Keratinocyte (primary cell): ENCODE measurements at regions not wholly inside any gene's neighbourhood (a gene's known extent, or its start where the extent isn't known, plus 50 kb on each side); places are given as distances from the start of the nearest gene placed in this dataset.

Experiments
- DNase-seq: peaks from one replicate; pipeline ENCODE4 v3.0.0-alpha.2; 2011; ENCODE audit warnings: low read depth, missing footprints, low spot score
- FAIRE-seq: peaks from 2 replicates; lab custom pipeline; 2011; peaks lifted over from hg19 to GRCh38; lab: Jason Lieb, UNC
- H2AFZ ChIP-seq: 2 replicates; pipeline ENCODE4 v1.6.0; 2012; ENCODE audit warnings: low read length, control low read depth, inconsistent platforms; ENCODE audit not compliant: control insufficient read depth
- H3K27ac ChIP-seq: 2 replicates; pipeline ENCODE4 v1.5.1; 2011; ENCODE audit warnings: low read length; ENCODE audit not compliant: control insufficient read depth, insufficient read depth
- H3K27me3 ChIP-seq: 3 replicates; pipeline ENCODE4 v1.6.0; 2011; ENCODE audit warnings: low read length; ENCODE audit not compliant: control insufficient read depth, insufficient read depth; ENCODE audit errors: extremely low read depth
- H3K36me3 ChIP-seq, 2 experiments: 2 replicates in 1 of 2; 3 replicates in 1 of 2; pipeline ENCODE4 v1.5.1; 2011; ENCODE audit warnings: low read length in 2 of 2, mild to moderate bottlenecking in 1 of 2; ENCODE audit not compliant: control insufficient read depth in 2 of 2, insufficient read depth in 2 of 2; ENCODE audit errors: extremely low read depth in 1 of 2
- H3K4me1 ChIP-seq: 3 replicates; pipeline ENCODE4 v1.5.1; 2011; ENCODE audit warnings: low read length; ENCODE audit not compliant: control insufficient read depth, insufficient read depth; ENCODE audit errors: extremely low read depth
- H3K4me2 ChIP-seq: 3 replicates; pipeline ENCODE4 v1.6.0; 2011; ENCODE audit warnings: low read depth, low read length; ENCODE audit not compliant: control insufficient read depth, insufficient read depth; ENCODE audit errors: extremely low read depth
- H3K4me3 ChIP-seq, 3 experiments: fragments of 200-600 bp in 1 of 3; sonication (generic) in 1 of 3; 2 replicates in 2 of 3; 3 replicates in 1 of 3; pipeline ENCODE4 v1.5.1; 2011 to 2016; ENCODE audit warnings: low read length in 3 of 3, mild to moderate bottlenecking in 3 of 3, control low read depth in 2 of 3, inconsistent platforms in 1 of 3, low read depth in 1 of 3, mixed read lengths in 1 of 3, mixed run types in 1 of 3, moderate library complexity in 1 of 3; ENCODE audit not compliant: control insufficient read depth in 2 of 3, insufficient read depth in 2 of 3; ENCODE audit errors: extremely low read depth in 1 of 3
- H3K79me2 ChIP-seq: 2 replicates; pipeline ENCODE4 v1.6.0; 2012; ENCODE audit warnings: low read length; ENCODE audit not compliant: control insufficient read depth, insufficient read depth
- H3K9ac ChIP-seq: 3 replicates; pipeline ENCODE4 v1.6.0; 2011; ENCODE audit warnings: low read length; ENCODE audit not compliant: control insufficient read depth, insufficient read depth; ENCODE audit errors: extremely low read depth
- H3K9me1 ChIP-seq: 3 replicates; pipeline ENCODE4 v1.6.0; 2011; ENCODE audit warnings: low read length; ENCODE audit not compliant: control insufficient read depth, insufficient read depth; ENCODE audit errors: extremely low read depth
- H3K9me3 ChIP-seq: 2 replicates; pipeline ENCODE4 v1.5.1; 2012; ENCODE audit warnings: low read depth, low read length; ENCODE audit not compliant: control insufficient read depth
- H4K20me1 ChIP-seq: 3 replicates; pipeline ENCODE4 v1.6.0; 2011; ENCODE audit warnings: low read length; ENCODE audit not compliant: control insufficient read depth, insufficient read depth; ENCODE audit errors: extremely low read depth
- EZH2 ChIP-seq: IDR thresholded peaks from one replicate; pipeline ENCODE4 v1.6.1; 2012; ENCODE audit warnings: inconsistent platforms, mild to moderate bottlenecking, low read length, moderate library complexity
- dilution Hi-C: fragments of 300-500 bp; cut with MboI; formaldehyde crosslinking; loops from one replicate; pipeline ENCODE4 v1.7.0; 2020; ENCODE audit warnings: low sequenced_read_pairs; ENCODE audit not compliant: extremely low pct_ligation_motif_present
- TF ChIP-seq, protein P1 (sequence below), 3 experiments: IDR thresholded peaks in 1 of 3; conservative IDR thresholded peaks in 1 of 3; optimal IDR thresholded peaks in 1 of 3; 2 replicates in 2 of 3; 3 replicates in 1 of 3; pipeline versions ENCODE3 to v1.5.1; 2011; ENCODE audit warnings: low read length in 3 of 3, mild to moderate bottlenecking in 3 of 3, moderate library complexity in 2 of 3, control low read depth in 1 of 3, inconsistent platforms in 1 of 3; ENCODE audit not compliant: insufficient read depth in 2 of 3; ENCODE audit errors: extremely low read depth in 1 of 3

DNA sequence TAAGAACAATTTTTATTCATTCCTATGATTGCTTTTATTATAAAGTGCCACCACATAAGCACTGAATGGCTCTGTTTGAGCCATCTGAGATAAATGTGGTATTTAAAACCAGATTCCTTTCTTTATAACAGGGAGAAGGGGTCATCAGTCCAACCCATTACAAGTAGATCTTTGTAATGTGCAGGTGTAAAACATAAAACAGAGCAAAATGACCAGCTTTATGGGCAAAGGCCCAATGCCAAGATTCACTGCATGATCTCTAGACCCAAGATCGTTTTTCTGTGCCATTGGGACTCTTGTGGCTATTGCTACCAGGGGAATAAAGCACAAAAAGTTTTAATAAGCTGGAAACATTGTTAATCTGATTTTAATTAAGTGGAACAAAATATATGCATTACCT is 469.9 kb downstream of the PRR16 start:
- Histone ChIP-seq H3K36me3 (no peaks in the 10 kb centered on the region), H3K9me1 (no peaks in the 10 kb centered on the region), H3K9ac (no peak overlapping the region), H3K27ac (no peak overlapping the region), H3K27me3 (no peaks in the 10 kb centered on the region), H3K4me3 (no peak overlapping the region), H4K20me1 (no peaks in the 10 kb centered on the region), H3K4me2 (no peak overlapping the region), H3K4me1 (no peaks in the 10 kb centered on the region), H3K9me3 (no peaks in the 10 kb centered on the region), H2AFZ (no peak overlapping the region), H3K79me2 (no peaks in the 10 kb centered on the region)
- no peak for FAIRE-seq
- DNase-seq = no peak
- dilution Hi-C loops = no loop called here
- no peak for TF ChIP-seq EZH2
- TF ChIP-seq, protein P1, sequence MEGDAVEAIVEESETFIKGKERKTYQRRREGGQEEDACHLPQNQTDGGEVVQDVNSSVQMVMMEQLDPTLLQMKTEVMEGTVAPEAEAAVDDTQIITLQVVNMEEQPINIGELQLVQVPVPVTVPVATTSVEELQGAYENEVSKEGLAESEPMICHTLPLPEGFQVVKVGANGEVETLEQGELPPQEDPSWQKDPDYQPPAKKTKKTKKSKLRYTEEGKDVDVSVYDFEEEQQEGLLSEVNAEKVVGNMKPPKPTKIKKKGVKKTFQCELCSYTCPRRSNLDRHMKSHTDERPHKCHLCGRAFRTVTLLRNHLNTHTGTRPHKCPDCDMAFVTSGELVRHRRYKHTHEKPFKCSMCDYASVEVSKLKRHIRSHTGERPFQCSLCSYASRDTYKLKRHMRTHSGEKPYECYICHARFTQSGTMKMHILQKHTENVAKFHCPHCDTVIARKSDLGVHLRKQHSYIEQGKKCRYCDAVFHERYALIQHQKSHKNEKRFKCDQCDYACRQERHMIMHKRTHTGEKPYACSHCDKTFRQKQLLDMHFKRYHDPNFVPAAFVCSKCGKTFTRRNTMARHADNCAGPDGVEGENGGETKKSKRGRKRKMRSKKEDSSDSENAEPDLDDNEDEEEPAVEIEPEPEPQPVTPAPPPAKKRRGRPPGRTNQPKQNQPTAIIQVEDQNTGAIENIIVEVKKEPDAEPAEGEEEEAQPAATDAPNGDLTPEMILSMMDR (optimal IDR thresholded peaks at IDR 0.05 in 1 of 3, IDR thresholded peaks at IDR 0.05 in 1 of 3, conservative IDR thresholded peaks at IDR 0.05 in 1 of 3; ENCODE audit: extremely low read depth in 1 of 3, insufficient read depth in 2 of 3, low read length in 3 of 3) = no peak

DNA sequence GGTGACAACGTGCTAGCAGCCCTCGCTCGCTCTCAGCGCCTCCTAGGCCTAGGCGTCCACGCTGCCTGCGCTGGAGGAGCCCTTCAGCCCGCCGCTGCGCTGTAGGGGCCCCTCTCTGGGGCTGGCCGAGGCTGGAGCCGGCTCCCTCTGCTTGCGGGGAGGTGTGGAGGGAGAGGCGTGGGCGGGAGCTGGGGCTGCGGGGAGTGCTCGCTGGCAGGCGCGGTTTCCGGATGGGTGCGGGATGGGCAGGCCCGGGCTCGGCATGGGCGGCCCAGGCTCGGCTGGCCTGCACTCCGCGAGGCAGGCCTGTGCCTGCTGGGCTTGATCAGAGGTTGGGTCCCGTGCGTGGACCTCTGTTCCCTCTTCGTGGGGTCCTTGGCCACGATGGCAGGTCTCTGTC is 472.6 kb downstream of the PRR16 start:
- Histone ChIP-seq H3K4me3 (no peak overlapping the region), H3K36me3 (no peaks in the 10 kb centered on the region), H3K9me1 (no peaks in the 10 kb centered on the region), H2AFZ (no peak overlapping the region), H3K79me2 (no peaks in the 10 kb centered on the region), H3K9ac (no peak overlapping the region), H3K27ac (no peak overlapping the region), H4K20me1 (no peaks in the 10 kb centered on the region), H3K4me1 (no peaks in the 10 kb centered on the region), H3K27me3 (no peaks in the 10 kb centered on the region), H3K9me3 (no peaks in the 10 kb centered on the region), H3K4me2 (no peak overlapping the region)
- dilution Hi-C loops = no loop called here
- DNase-seq (no peak), FAIRE-seq (no peak)
- no peak for TF ChIP-seq EZH2
- TF ChIP-seq, protein P1 (optimal IDR thresholded peaks at IDR 0.05 in 1 of 3, IDR thresholded peaks at IDR 0.05 in 1 of 3, conservative IDR thresholded peaks at IDR 0.05 in 1 of 3; ENCODE audit: extremely low read depth in 1 of 3, insufficient read depth in 2 of 3, low read length in 3 of 3) = no peak
